ENCODE measurements at regions not wholly inside any gene's neighbourhood (a gene's known extent, or its start where the extent isn't known, plus 50 kb on each side); places are given as distances from the start of the nearest gene placed in this dataset.

- TF ChIP-seq RFX5 (IDR thresholded peaks at IDR 0.05) (no peak), BHLHE40 (IDR thresholded peaks at IDR 0.05; ENCODE audit: low read depth, low read length) (no peak), CTCF (IDR thresholded peaks at IDR 0.05) (no peak), EP300 (IDR thresholded peaks at IDR 0.05) (no peak), HDAC2 (IDR thresholded peaks at IDR 0.05) (no peak), POLR2A (IDR thresholded peaks at IDR 0.05; ENCODE audit: low read length) (no peak), ELK1 (IDR thresholded peaks at IDR 0.05; ENCODE audit: low read depth, low read length) (no peak), NFE2L2 (conservative IDR thresholded peaks at IDR 0.05; ENCODE audit: low read length) (no peak), ZSCAN20 (CRISPR knock-in tag; IDR thresholded peaks at IDR 0.05) (no peak), RAD21 (conservative IDR thresholded peaks at IDR 0.05 in 1 of 2, IDR thresholded peaks at IDR 0.05 in 1 of 2) (no peak)
Measured at GRCh38 chr1:29893046-29893723, 656.9 kb downstream of the PTPRU start.
